D721Med (cell line): ENCODE measurements at regions not wholly inside any gene's neighbourhood (a gene's known extent, or its start where the extent isn't known, plus 50 kb on each side); places are given as distances from the start of the nearest gene placed in this dataset.
A peak's percentile ranks its signal among the peaks of the same experiment; 100 is the strongest.

Experiments
- DNase-seq: peaks from one replicate; pipeline ENCODE4 v3.0.0; 2011; ENCODE audit warnings: low spot score; ENCODE audit not compliant: insufficient read length
- FAIRE-seq: peaks from 2 replicates; lab custom pipeline; 2011; peaks lifted over from hg19 to GRCh38; lab: Jason Lieb, UNC
- CTCF ChIP-seq: IDR thresholded peaks from 2 replicates; pipeline ENCODE4 v1.5.1; 2012; ENCODE audit warnings: mild to moderate bottlenecking, control low read depth; ENCODE audit not compliant: insufficient read depth; ENCODE audit errors: missing control alignments

GRCh38 chr5:116738615-116739261 lies 164.1 kb upstream of the SEMA6A start:
- DNase-seq (no peak), FAIRE-seq (no peak)
- no peak for TF ChIP-seq CTCF

GRCh38 chr5:116738239-116738614 lies 163.6 kb upstream of the SEMA6A start:
- FAIRE-seq (no peak), DNase-seq (no peak)
- TF ChIP-seq CTCF = no peak

- TF ChIP-seq CTCF = no peak
- no peak for DNase-seq
- FAIRE-seq = no peak
These were observed 162.0 kb upstream of the SEMA6A start for GRCh38 chr5:116736671-116737070.

- peak; percentile 21 for DNase-seq
- no peak for TF ChIP-seq CTCF
- no peak for FAIRE-seq
These were observed 159.7 kb upstream of the SEMA6A start for GRCh38 chr5:116733991-116734975.

GRCh38 chr5:116732591-116732990 lies 158.0 kb upstream of the SEMA6A start:
- TF ChIP-seq CTCF = no peak
- FAIRE-seq (no peak), DNase-seq (no peak)

GRCh38 chr5:116731432-116731831 lies 156.8 kb upstream of the SEMA6A start:
- no peak for TF ChIP-seq CTCF
- no peak for FAIRE-seq
- DNase-seq = no peak
